GM12874 (cell line): ENCODE measurements at regions not wholly inside any gene's neighbourhood (a gene's known extent, or its start where the extent isn't known, plus 50 kb on each side); places are given as distances from the start of the nearest gene placed in this dataset.

ENCODE experiments used
- CTCF ChIP-seq: IDR thresholded peaks from 2 replicates; pipeline ENCODE4 v1.5.1; 2011; ENCODE audit warnings: low read depth, mild to moderate bottlenecking, control low read depth, low read length, moderate library complexity; ENCODE audit not compliant: insufficient read depth

GRCh38 chr13:74836628-74837027 is 645.3 kb downstream of the TBC1D4 start:
- TF ChIP-seq CTCF = no peak

GRCh38 chr13:74835579-74835978 is 646.4 kb downstream of the TBC1D4 start:
- TF ChIP-seq CTCF = no peak

GRCh38 chr13:74825938-74826246 is 656.1 kb downstream of the TBC1D4 start:
- TF ChIP-seq CTCF = no peak

GRCh38 chr13:74825152-74825937 is 656.6 kb downstream of the TBC1D4 start:
- no peak for TF ChIP-seq CTCF

GRCh38 chr13:74820809-74821208 is 661.2 kb downstream of the TBC1D4 start:
- TF ChIP-seq CTCF = no peak

GRCh38 chr13:74819549-74819948 is 662.4 kb downstream of the TBC1D4 start:
- TF ChIP-seq CTCF = no peak

- no peak for TF ChIP-seq CTCF
These were observed 665.2 kb downstream of the TBC1D4 start for GRCh38 chr13:74816737-74817136.

- TF ChIP-seq CTCF = no peak
These were observed 662.0 kb upstream of the KLF12 start for GRCh38 chr13:74796157-74796556.
